ENCODE measurements at regions not wholly inside any gene's neighbourhood (a gene's known extent, or its start where the extent isn't known, plus 50 kb on each side); places are given as distances from the start of the nearest gene placed in this dataset.
A peak's percentile ranks its signal among the peaks of the same experiment; 100 is the strongest.

DNA sequence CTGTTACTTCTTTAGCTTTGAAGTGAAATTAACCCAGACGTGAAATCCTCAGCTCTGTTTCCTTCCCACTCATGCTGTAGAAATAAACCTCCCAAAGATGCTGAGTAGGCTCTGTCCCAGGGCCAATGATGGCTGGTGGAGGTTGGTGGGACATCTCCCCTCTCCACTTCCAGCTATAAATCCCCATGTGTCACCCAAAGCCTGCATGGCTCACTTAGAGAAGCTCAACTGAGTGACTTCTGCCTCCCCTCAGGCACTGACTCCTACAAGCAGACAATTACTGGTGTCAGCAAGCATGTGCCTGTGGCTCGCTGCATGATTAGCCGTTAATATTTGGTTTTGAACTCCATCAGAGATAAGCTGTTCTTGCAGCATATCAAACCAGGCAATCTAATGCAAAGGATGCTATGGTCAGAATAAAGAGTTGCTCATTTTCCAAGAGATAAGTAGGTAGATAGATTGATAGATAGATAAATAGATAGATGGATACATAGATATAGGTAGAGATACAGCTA, 569.5 kb upstream of the WWC1 start:
- TF ChIP-seq, protein P1, sequence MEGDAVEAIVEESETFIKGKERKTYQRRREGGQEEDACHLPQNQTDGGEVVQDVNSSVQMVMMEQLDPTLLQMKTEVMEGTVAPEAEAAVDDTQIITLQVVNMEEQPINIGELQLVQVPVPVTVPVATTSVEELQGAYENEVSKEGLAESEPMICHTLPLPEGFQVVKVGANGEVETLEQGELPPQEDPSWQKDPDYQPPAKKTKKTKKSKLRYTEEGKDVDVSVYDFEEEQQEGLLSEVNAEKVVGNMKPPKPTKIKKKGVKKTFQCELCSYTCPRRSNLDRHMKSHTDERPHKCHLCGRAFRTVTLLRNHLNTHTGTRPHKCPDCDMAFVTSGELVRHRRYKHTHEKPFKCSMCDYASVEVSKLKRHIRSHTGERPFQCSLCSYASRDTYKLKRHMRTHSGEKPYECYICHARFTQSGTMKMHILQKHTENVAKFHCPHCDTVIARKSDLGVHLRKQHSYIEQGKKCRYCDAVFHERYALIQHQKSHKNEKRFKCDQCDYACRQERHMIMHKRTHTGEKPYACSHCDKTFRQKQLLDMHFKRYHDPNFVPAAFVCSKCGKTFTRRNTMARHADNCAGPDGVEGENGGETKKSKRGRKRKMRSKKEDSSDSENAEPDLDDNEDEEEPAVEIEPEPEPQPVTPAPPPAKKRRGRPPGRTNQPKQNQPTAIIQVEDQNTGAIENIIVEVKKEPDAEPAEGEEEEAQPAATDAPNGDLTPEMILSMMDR (IDR thresholded peaks at IDR 0.05; ENCODE audit: insufficient read depth, low read length, poor library complexity, severe bottlenecking): no peak
- no peaks in the 10 kb centered on the region for H3K27me3 ChIP-seq (replicated peaks; ENCODE audit: control insufficient read depth, insufficient read depth, low read length)
- no peaks in the 10 kb centered on the region for H3K36me3 ChIP-seq (ENCODE audit: control insufficient read depth, insufficient read depth, low read length)
- H3K4me3 ChIP-seq (replicated peaks; ENCODE audit: low read depth, low read length): no peak overlapping the region
- no peak for DNase-seq (ENCODE audit: extremely low read depth, insufficient read length)

DNA sequence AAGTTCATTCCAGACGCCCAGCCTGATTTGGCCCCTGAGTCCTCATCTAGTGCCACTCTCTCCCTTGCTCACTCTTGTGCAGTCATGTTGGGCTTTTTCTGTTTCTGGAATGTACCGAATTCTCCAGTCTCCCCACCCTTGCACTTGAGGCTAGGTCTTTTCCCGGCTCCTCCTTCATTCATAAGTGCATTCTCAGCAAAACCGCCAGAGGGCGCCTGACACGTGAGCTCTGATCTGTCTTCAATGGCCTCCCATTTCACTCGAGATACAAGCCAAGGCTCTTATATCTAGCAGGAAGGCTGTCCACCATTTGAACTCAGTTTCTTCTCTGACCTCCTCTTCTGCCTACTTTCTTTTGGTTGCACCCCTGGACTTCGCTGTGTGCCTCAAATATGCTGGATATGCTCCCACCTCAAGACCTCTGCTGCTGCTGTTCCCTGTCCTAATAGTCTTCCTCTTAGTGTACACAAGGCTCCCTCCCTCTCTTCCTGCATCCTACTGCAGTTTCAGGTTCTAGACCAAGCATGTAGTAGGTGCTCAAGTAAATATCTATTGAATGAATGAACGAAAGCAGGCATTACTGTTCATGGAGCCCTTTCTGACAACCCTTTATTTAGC, 568.1 kb upstream of the WWC1 start:
- no peaks in the 10 kb centered on the region for H3K27me3 ChIP-seq (replicated peaks; ENCODE audit: control insufficient read depth, insufficient read depth, low read length)
- TF ChIP-seq, protein P1 (IDR thresholded peaks at IDR 0.05; ENCODE audit: insufficient read depth, low read length, poor library complexity, severe bottlenecking): peak; percentile 86
- no peak overlapping the region for H3K4me3 ChIP-seq (replicated peaks; ENCODE audit: low read depth, low read length)
- no peaks in the 10 kb centered on the region for H3K36me3 ChIP-seq (ENCODE audit: control insufficient read depth, insufficient read depth, low read length)
- DNase-seq (ENCODE audit: extremely low read depth, insufficient read length): no peak

DNA sequence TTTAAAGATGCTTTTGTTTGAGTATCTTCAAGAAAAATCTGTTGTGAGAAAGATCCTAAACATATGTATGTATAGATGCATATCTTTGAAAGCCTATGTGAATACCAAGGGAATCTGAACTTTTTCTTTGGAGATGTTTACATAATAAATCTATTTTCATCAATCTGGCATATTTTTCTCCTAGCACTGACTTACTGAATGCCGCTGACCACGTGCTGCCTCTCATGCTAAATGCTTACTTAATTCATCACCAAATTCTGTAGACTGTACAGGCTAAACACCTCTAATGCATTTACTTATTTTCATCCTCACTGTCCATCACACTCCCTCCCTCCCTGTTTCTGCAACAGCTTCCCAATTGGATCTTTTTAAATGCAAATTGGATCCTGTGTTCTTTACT, 566.2 kb upstream of the WWC1 start:
- no peaks in the 10 kb centered on the region for H3K27me3 ChIP-seq (replicated peaks; ENCODE audit: control insufficient read depth, insufficient read depth, low read length)
- no peak for DNase-seq (ENCODE audit: extremely low read depth, insufficient read length)
- TF ChIP-seq, protein P1 (IDR thresholded peaks at IDR 0.05; ENCODE audit: insufficient read depth, low read length, poor library complexity, severe bottlenecking): no peak
- H3K36me3 ChIP-seq (ENCODE audit: control insufficient read depth, insufficient read depth, low read length): no peaks in the 10 kb centered on the region
- no peak overlapping the region for H3K4me3 ChIP-seq (replicated peaks; ENCODE audit: low read depth, low read length)

DNA sequence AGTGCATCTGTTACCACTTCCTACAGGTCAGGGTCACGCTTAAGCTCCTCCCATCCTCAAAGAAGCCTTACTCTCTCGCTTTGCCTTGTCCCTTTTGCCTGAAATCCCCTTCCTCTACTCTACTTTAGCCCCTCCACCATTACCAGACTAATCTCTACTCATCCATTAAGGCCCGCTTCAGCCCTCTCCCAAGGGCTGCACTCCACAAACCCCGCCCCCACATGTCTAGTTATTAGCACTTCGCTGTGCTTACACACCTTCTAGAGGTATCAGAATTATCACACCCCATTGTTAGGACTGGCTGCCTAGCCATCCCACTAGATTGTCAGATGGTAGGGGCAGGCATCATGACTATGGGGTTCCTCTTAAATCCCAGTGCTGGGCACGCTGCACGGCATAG, 565.7 kb upstream of the WWC1 start:
- H3K27me3 ChIP-seq (replicated peaks; ENCODE audit: control insufficient read depth, insufficient read depth, low read length): no peaks in the 10 kb centered on the region
- DNase-seq (ENCODE audit: extremely low read depth, insufficient read length): no peak
- no peaks in the 10 kb centered on the region for H3K36me3 ChIP-seq (ENCODE audit: control insufficient read depth, insufficient read depth, low read length)
- H3K4me3 ChIP-seq (replicated peaks; ENCODE audit: low read depth, low read length): no peak overlapping the region
- TF ChIP-seq, protein P1 (IDR thresholded peaks at IDR 0.05; ENCODE audit: insufficient read depth, low read length, poor library complexity, severe bottlenecking): no peak

DNA sequence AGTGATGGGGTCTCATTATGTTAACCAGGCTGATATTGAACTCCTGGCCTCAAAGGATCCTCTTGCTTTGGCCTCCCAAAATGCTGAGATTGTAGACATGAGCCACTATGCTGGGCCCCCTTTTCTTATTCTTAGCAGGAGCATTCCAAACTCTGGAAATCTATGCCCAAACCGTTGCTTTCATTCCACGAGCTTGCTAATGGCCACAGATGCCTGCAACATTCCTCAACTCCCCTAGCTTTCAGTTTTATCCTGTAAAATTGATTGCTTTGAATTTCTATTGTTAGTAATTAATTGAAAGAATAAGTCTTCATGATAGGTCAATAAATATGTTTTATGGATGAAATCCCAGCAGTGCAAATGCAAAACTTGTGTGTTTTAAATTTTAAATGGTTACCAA, 564.8 kb upstream of the WWC1 start:
- no peaks in the 10 kb centered on the region for H3K27me3 ChIP-seq (replicated peaks; ENCODE audit: control insufficient read depth, insufficient read depth, low read length)
- no peak for DNase-seq (ENCODE audit: extremely low read depth, insufficient read length)
- TF ChIP-seq, protein P1 (IDR thresholded peaks at IDR 0.05; ENCODE audit: insufficient read depth, low read length, poor library complexity, severe bottlenecking): no peak
- no peak overlapping the region for H3K4me3 ChIP-seq (replicated peaks; ENCODE audit: low read depth, low read length)
- H3K36me3 ChIP-seq (ENCODE audit: control insufficient read depth, insufficient read depth, low read length): no peaks in the 10 kb centered on the region

DNA sequence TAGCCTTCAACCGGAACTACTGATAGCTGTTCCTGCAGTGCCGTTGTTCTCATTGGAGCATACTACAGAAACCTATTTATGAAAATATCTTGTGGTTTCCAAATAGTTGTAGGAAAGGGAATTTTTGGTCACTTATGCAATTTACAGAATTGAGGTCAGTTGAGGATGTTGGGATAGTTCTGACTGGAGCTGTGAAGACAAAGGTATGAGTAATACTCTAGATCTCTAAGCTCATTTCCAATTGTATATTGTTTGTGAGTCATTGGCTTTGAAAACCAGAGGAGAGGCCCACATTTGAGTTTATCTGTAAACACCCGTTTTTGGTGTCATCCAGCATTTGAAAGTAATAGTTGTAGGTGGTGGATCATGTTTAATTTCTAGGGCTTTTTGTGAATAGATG, 561.3 kb upstream of the WWC1 start:
- no peak for DNase-seq (ENCODE audit: extremely low read depth, insufficient read length)
- Histone ChIP-seq H3K4me3 (replicated peaks; ENCODE audit: low read depth, low read length) (no peak overlapping the region), H3K36me3 (ENCODE audit: control insufficient read depth, insufficient read depth, low read length) (no peaks in the 10 kb centered on the region), H3K27me3 (replicated peaks; ENCODE audit: control insufficient read depth, insufficient read depth, low read length) (no peaks in the 10 kb centered on the region)
- TF ChIP-seq, protein P1 (IDR thresholded peaks at IDR 0.05; ENCODE audit: insufficient read depth, low read length, poor library complexity, severe bottlenecking): no peak
